ENCODE measurements at regions not wholly inside any gene's neighbourhood (a gene's known extent, or its start where the extent isn't known, plus 50 kb on each side); places are given as distances from the start of the nearest gene placed in this dataset.

- no peak overlapping the region for H2AFZ ChIP-seq (ENCODE audit: low read depth, low read length)
- no peaks in the 10 kb centered on the region for H3K9me3 ChIP-seq (ENCODE audit: low read length)
- no peaks in the 10 kb centered on the region for H3K27me3 ChIP-seq (ENCODE audit: insufficient read depth, low read length)
- no peaks in the 10 kb centered on the region for H3K36me3 ChIP-seq (ENCODE audit: insufficient read depth, low read length)
- H3K4me3 ChIP-seq (ENCODE audit: low read length) = no peak overlapping the region
- H3K4me1 ChIP-seq (ENCODE audit: insufficient read depth, low read length) = no peaks in the 10 kb centered on the region
Observed at GRCh38 chr12:127192391-127192790, 1074.6 kb upstream of the TMEM132C start.

DNA sequence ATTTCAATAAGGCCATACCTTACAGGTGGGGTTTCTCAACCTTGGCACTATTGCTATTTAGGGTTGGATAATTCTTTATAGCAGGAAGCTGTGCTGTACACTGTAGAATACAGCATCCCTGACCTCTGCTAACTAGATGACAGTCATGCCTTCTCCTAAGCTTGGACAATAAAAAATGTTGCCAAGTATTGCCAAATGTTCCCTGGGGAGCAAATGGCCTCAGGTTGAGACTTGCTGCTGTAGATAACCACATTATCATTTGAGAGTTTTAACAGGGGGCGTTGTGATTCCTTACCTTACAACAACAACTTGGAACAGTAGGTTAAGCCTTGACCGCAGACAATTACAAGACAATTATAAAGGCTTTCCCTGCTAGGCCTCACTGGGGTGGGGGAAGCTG, 1073.6 kb upstream of the TMEM132C start:
- Histone ChIP-seq H3K4me1 (ENCODE audit: insufficient read depth, low read length) (no peaks in the 10 kb centered on the region), H3K4me3 (ENCODE audit: low read length) (no peak overlapping the region), H3K9me3 (ENCODE audit: low read length) (no peaks in the 10 kb centered on the region), H2AFZ (ENCODE audit: low read depth, low read length) (no peak overlapping the region), H3K27me3 (ENCODE audit: insufficient read depth, low read length) (no peaks in the 10 kb centered on the region), H3K36me3 (ENCODE audit: insufficient read depth, low read length) (no peaks in the 10 kb centered on the region)

DNA sequence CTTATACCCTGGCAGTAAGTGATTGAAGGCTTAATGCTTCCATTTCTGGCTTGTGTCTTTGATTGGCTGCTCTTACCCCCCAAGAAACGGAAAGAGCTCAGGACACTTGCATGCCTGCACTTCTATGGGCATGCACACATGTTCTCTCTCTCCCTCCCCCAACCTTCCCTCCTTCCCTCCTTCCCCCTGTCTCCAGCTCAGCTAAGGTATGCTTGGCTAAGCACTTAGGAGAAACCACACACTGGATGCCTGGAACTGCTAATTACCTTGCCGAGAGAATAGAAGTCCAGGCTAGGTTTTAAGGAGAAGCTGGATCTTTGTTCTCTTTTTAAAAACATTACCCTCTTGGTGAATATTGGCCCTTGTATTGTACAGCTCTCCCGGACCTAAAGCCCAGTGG, 1072.8 kb upstream of the TMEM132C start:
- no peaks in the 10 kb centered on the region for H3K4me1 ChIP-seq (ENCODE audit: insufficient read depth, low read length)
- no peaks in the 10 kb centered on the region for H3K27me3 ChIP-seq (ENCODE audit: insufficient read depth, low read length)
- H3K4me3 ChIP-seq (ENCODE audit: low read length) = no peak overlapping the region
- no peaks in the 10 kb centered on the region for H3K9me3 ChIP-seq (ENCODE audit: low read length)
- no peak overlapping the region for H2AFZ ChIP-seq (ENCODE audit: low read depth, low read length)
- H3K36me3 ChIP-seq (ENCODE audit: insufficient read depth, low read length) = no peaks in the 10 kb centered on the region

DNA sequence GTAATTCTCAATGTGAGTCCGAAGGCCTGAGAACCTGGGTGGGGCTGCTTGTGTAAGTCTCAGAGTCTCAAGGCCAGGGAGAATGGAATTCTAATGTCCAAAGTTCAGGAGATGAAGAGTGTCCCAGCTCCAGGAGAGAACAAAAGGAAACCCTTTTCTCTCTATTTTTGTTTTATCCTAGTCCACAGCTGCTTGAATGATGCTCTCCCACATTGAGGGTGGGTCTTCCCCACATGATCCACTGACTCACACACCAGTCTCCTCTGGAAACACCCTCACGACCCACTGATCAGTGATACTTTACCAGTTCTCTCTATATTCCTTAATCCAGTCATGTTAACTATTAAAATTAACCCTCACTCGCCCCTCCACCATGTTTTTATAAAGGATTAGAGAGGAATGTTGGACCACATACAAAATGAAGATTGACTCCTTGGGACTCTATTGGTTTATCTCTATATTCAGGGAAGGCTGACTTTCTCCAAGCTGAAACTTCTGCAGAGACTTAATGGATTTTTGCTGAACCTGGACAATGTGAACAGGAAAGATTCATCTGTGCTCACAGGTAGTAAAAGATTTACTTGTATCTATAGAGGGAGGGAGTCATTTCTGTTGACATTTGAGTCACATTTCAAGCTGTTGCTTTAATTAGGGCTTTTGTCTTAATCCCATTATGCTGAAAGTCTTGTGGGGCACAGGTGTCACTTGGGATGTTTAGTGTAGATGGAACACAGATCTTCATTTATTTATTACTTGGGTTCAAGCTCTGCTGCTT, 1061.0 kb upstream of the TMEM132C start:
- H3K9me3 ChIP-seq (ENCODE audit: low read length) = no peaks in the 10 kb centered on the region
- no peak overlapping the region for H3K4me3 ChIP-seq (ENCODE audit: low read length)
- no peaks in the 10 kb centered on the region for H3K4me1 ChIP-seq (ENCODE audit: insufficient read depth, low read length)
- no peaks in the 10 kb centered on the region for H3K36me3 ChIP-seq (ENCODE audit: insufficient read depth, low read length)
- no peak overlapping the region for H2AFZ ChIP-seq (ENCODE audit: low read depth, low read length)
- no peaks in the 10 kb centered on the region for H3K27me3 ChIP-seq (ENCODE audit: insufficient read depth, low read length)

GRCh38 chr12:127209318-127209717, 1057.7 kb upstream of the TMEM132C start:
- no peaks in the 10 kb centered on the region for H3K4me1 ChIP-seq (ENCODE audit: insufficient read depth, low read length)
- no peaks in the 10 kb centered on the region for H3K36me3 ChIP-seq (ENCODE audit: insufficient read depth, low read length)
- no peak overlapping the region for H3K4me3 ChIP-seq (ENCODE audit: low read length)
- H3K27me3 ChIP-seq (ENCODE audit: insufficient read depth, low read length) = no peaks in the 10 kb centered on the region
- H3K9me3 ChIP-seq (ENCODE audit: low read length) = no peaks in the 10 kb centered on the region
- no peak overlapping the region for H2AFZ ChIP-seq (ENCODE audit: low read depth, low read length)

DNA sequence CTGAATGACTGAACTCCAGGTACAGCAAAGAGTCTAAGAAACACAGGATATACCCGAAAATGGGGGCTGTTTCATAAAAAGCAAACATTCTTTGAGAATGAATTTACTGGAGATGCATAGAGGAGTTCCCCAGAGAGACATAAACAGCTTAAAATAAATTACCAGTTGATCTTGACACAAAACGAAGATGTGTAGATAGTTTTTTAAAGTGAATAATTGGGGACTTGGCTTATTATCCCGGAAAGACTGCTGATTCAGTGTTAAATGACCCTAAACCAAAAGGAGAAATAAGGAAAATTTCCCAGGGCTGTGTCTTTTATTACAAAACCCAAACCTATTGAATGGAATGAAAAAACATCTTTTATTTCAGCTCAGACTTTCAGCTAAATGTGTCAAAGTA, 1052.8 kb upstream of the TMEM132C start:
- Histone ChIP-seq H3K4me1 (ENCODE audit: insufficient read depth, low read length) (no peaks in the 10 kb centered on the region), H3K4me3 (ENCODE audit: low read length) (no peak overlapping the region), H3K9me3 (ENCODE audit: low read length) (no peaks in the 10 kb centered on the region), H2AFZ (ENCODE audit: low read depth, low read length) (no peak overlapping the region), H3K27me3 (ENCODE audit: insufficient read depth, low read length) (no peaks in the 10 kb centered on the region), H3K36me3 (ENCODE audit: insufficient read depth, low read length) (no peaks in the 10 kb centered on the region)

DNA sequence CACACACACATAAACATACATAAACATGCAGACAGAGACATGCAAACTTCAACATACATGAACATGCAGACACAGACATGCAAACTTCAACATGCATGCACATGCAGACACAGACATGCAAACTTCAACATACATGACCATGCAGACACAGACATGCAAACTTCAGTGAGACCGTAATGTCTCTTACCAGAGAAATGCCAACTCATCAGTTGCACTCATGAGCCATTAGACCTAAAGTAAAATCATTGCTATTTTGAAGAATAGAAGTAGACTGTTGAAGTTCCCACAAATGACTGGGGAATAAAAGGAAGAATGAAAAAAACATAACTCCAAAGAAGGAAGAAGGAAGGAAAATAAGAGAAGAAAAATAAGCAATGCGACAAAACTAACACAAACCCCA, 1044.0 kb upstream of the TMEM132C start:
- Histone ChIP-seq H3K4me1 (ENCODE audit: insufficient read depth, low read length) (no peaks in the 10 kb centered on the region), H3K4me3 (ENCODE audit: low read length) (no peak overlapping the region), H2AFZ (ENCODE audit: low read depth, low read length) (no peak overlapping the region), H3K36me3 (ENCODE audit: insufficient read depth, low read length) (no peaks in the 10 kb centered on the region), H3K9me3 (ENCODE audit: low read length) (no peaks in the 10 kb centered on the region), H3K27me3 (ENCODE audit: insufficient read depth, low read length) (no peaks in the 10 kb centered on the region)

- Histone ChIP-seq H2AFZ (ENCODE audit: low read depth, low read length) (no peak overlapping the region), H3K27me3 (ENCODE audit: insufficient read depth, low read length) (no peaks in the 10 kb centered on the region), H3K36me3 (ENCODE audit: insufficient read depth, low read length) (no peaks in the 10 kb centered on the region), H3K4me3 (ENCODE audit: low read length) (no peak overlapping the region), H3K4me1 (ENCODE audit: insufficient read depth, low read length) (no peaks in the 10 kb centered on the region), H3K9me3 (ENCODE audit: low read length) (no peaks in the 10 kb centered on the region)
Observed at GRCh38 chr12:127223731-127224130, 1043.2 kb upstream of the TMEM132C start.

- H3K4me1 ChIP-seq (ENCODE audit: insufficient read depth, low read length) = no peaks in the 10 kb centered on the region
- no peaks in the 10 kb centered on the region for H3K9me3 ChIP-seq (ENCODE audit: low read length)
- no peaks in the 10 kb centered on the region for H3K27me3 ChIP-seq (ENCODE audit: insufficient read depth, low read length)
- H3K36me3 ChIP-seq (ENCODE audit: insufficient read depth, low read length) = no peaks in the 10 kb centered on the region
- H2AFZ ChIP-seq (ENCODE audit: low read depth, low read length) = no peak overlapping the region
- no peak overlapping the region for H3K4me3 ChIP-seq (ENCODE audit: low read length)
Observed at GRCh38 chr12:127230843-127231260, 1036.1 kb upstream of the TMEM132C start.

- Histone ChIP-seq H2AFZ (ENCODE audit: low read depth, low read length) (no peak overlapping the region), H3K4me1 (ENCODE audit: insufficient read depth, low read length) (no peaks in the 10 kb centered on the region), H3K36me3 (ENCODE audit: insufficient read depth, low read length) (no peaks in the 10 kb centered on the region), H3K9me3 (ENCODE audit: low read length) (no peaks in the 10 kb centered on the region), H3K27me3 (ENCODE audit: insufficient read depth, low read length) (no peaks in the 10 kb centered on the region), H3K4me3 (ENCODE audit: low read length) (no peak overlapping the region)
Observed at GRCh38 chr12:127231371-127231770, 1035.6 kb upstream of the TMEM132C start.

GRCh38 chr12:127233016-127233415, 1034.0 kb upstream of the TMEM132C start:
- Histone ChIP-seq H3K9me3 (ENCODE audit: low read length) (no peaks in the 10 kb centered on the region), H2AFZ (ENCODE audit: low read depth, low read length) (no peak overlapping the region), H3K4me1 (ENCODE audit: insufficient read depth, low read length) (no peaks in the 10 kb centered on the region), H3K4me3 (ENCODE audit: low read length) (no peak overlapping the region), H3K27me3 (ENCODE audit: insufficient read depth, low read length) (no peaks in the 10 kb centered on the region), H3K36me3 (ENCODE audit: insufficient read depth, low read length) (no peaks in the 10 kb centered on the region)

GRCh38 chr12:127235761-127236160, 1031.2 kb upstream of the TMEM132C start:
- Histone ChIP-seq H3K36me3 (ENCODE audit: insufficient read depth, low read length) (no peaks in the 10 kb centered on the region), H3K27me3 (ENCODE audit: insufficient read depth, low read length) (no peaks in the 10 kb centered on the region), H2AFZ (ENCODE audit: low read depth, low read length) (no peak overlapping the region), H3K4me3 (ENCODE audit: low read length) (no peak overlapping the region), H3K9me3 (ENCODE audit: low read length) (no peaks in the 10 kb centered on the region), H3K4me1 (ENCODE audit: insufficient read depth, low read length) (no peaks in the 10 kb centered on the region)

GRCh38 chr12:127236491-127236890, 1030.5 kb upstream of the TMEM132C start:
- H3K27me3 ChIP-seq (ENCODE audit: insufficient read depth, low read length) = no peaks in the 10 kb centered on the region
- H3K4me3 ChIP-seq (ENCODE audit: low read length) = no peak overlapping the region
- no peaks in the 10 kb centered on the region for H3K4me1 ChIP-seq (ENCODE audit: insufficient read depth, low read length)
- no peak overlapping the region for H2AFZ ChIP-seq (ENCODE audit: low read depth, low read length)
- H3K9me3 ChIP-seq (ENCODE audit: low read length) = no peaks in the 10 kb centered on the region
- H3K36me3 ChIP-seq (ENCODE audit: insufficient read depth, low read length) = no peaks in the 10 kb centered on the region

DNA sequence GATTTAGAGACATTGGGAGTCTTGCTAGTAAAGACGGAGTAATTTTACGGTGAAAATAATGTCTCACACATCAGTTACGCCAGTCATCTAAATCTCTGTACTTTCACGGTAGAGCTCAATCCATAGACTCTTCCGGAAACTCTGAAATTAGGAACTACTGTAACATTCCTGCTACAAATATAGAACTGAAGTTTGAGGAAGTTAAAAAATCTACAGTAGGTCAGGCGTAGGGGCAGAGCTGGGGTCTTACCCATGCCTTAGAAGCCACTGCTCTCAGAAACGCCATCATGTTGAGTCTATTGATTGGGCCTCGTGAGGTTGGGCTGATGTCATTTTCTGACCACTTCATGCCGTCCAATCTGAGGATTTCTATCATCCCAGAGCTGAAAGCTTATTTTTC, 1029.8 kb upstream of the TMEM132C start:
- H3K36me3 ChIP-seq (ENCODE audit: insufficient read depth, low read length) = no peaks in the 10 kb centered on the region
- H3K4me3 ChIP-seq (ENCODE audit: low read length) = no peak overlapping the region
- no peak overlapping the region for H2AFZ ChIP-seq (ENCODE audit: low read depth, low read length)
- no peaks in the 10 kb centered on the region for H3K27me3 ChIP-seq (ENCODE audit: insufficient read depth, low read length)
- H3K9me3 ChIP-seq (ENCODE audit: low read length) = no peaks in the 10 kb centered on the region
- H3K4me1 ChIP-seq (ENCODE audit: insufficient read depth, low read length) = no peaks in the 10 kb centered on the region
